HepG2 (cell line): ENCODE measurements at regions not wholly inside any gene's neighbourhood (a gene's known extent, or its start where the extent isn't known, plus 50 kb on each side); places are given as distances from the start of the nearest gene placed in this dataset.

Source experiments
- ATAC-seq: fragments of 200-7000 bp; cut with Tn5 transposase; 3 replicates; pipeline ENCODE4 v1.9.1; 2020; ENCODE audit warnings: mild to moderate bottlenecking, moderate library complexity
- BruUV-seq: library from RNA; stranded (reverse); fragments of 400-500 nt; replicated peaks from 2 replicates; lab custom pipeline; 2021; lab: Mats Ljungman, UMichigan
- CTCF ChIA-PET: fragments of 300-600 bp; formaldehyde crosslinking; extraction: SDS; loops from one replicate; lab custom pipeline; 2021; ENCODE audit warnings: low total read pairs, inconsistent platforms, low intra/inter-chr PET ratio; lab: Yijun Ruan, JAX
- POLR2A ChIA-PET: fragments of 350-600 bp; sonication (Branson Sonifier 250); formaldehyde crosslinking; loops from one replicate; lab custom pipeline; 2020; ENCODE audit warnings: antibody characterized with exemption, inconsistent platforms; lab: Yijun Ruan, JAX
- DNase-seq: peaks from one replicate; pipeline ENCODE4 v3.0.0-alpha.2; 2015; ENCODE audit warnings: low spot score
- FAIRE-seq: peaks from 3 replicates; lab custom pipeline; 2011; peaks lifted over from hg19 to GRCh38; lab: Jason Lieb, UNC
- H2AFZ ChIP-seq: one replicate; pipeline ENCODE4 v1.6.1; 2011; ENCODE audit warnings: low read length, inconsistent platforms
- H3K27ac ChIP-seq: fragments of 300-600 bp; 3 replicates; pipeline ENCODE4 v1.8.0; 2011; ENCODE audit warnings: mixed run types, mild to moderate bottlenecking, mixed read lengths, low read length, inconsistent platforms; ENCODE audit not compliant: insufficient read depth; ENCODE audit errors: extremely low read length
- H3K27me3 ChIP-seq, 2 experiments: fragments of 200-600 bp in 1 of 2; 2 replicates in 1 of 2; 3 replicates in 1 of 2; pipeline versions ENCODE4 v1.6.0 to v1.8.0; 2011; ENCODE audit warnings: low read length in 2 of 2, mild to moderate bottlenecking in 2 of 2, moderate library complexity in 2 of 2, inconsistent platforms in 1 of 2; ENCODE audit not compliant: insufficient read depth in 2 of 2, control insufficient read depth in 1 of 2
- H3K36me3 ChIP-seq, 2 experiments: fragments of 200-600 bp in 1 of 2; replicated peaks in 1 of 2; 2 replicates in 1 of 2; 3 replicates in 1 of 2; pipeline versions ENCODE4 v1.5.1 to v1.8.0; 2011; ENCODE audit warnings: low read length in 2 of 2, inconsistent platforms in 1 of 2; ENCODE audit not compliant: insufficient read depth in 2 of 2, control insufficient read depth in 1 of 2
- H3K4me1 ChIP-seq: 2 replicates; pipeline ENCODE4 v1.5.1; 2012; ENCODE audit warnings: low read length, inconsistent platforms; ENCODE audit not compliant: insufficient read depth
- H3K4me2 ChIP-seq: 2 replicates; pipeline ENCODE4 v1.6.0; 2011; ENCODE audit warnings: low read depth, low read length, inconsistent platforms
- H3K4me3 ChIP-seq, 3 experiments: fragments of 200-600 bp in 1 of 3; sonication (generic), shearing (Covaris generic) in 1 of 3; replicated peaks in 1 of 3; 2 replicates each; pipeline ENCODE4 v1.5.1; 2011 to 2016; ENCODE audit warnings: low read length in 3 of 3, inconsistent platforms in 2 of 3, low read depth in 2 of 3, mild to moderate bottlenecking in 2 of 3, control low read depth in 1 of 3, mixed read lengths in 1 of 3; ENCODE audit not compliant: insufficient read depth in 1 of 3
- H3K79me2 ChIP-seq: one replicate; pipeline ENCODE4 v1.6.1; 2011; ENCODE audit warnings: low read length, inconsistent platforms; ENCODE audit not compliant: insufficient read depth
- H3K9ac ChIP-seq: 2 replicates; pipeline ENCODE4 v1.6.0; 2011; ENCODE audit warnings: mild to moderate bottlenecking, low read depth, low read length, inconsistent platforms; ENCODE audit not compliant: insufficient read depth
- H3K9me3 ChIP-seq: 2 replicates; pipeline ENCODE4 v1.5.1; 2012; ENCODE audit warnings: mild to moderate bottlenecking, low read length
- H4K20me1 ChIP-seq: 2 replicates; pipeline ENCODE4 v1.6.0; 2011; ENCODE audit warnings: inconsistent platforms, mild to moderate bottlenecking, low read length, moderate library complexity; ENCODE audit not compliant: insufficient read depth
- EP300 ChIP-seq, 3 experiments: sonication (generic) in 1 of 3; formaldehyde crosslinking in 1 of 3; IDR thresholded peaks; 2 replicates each; pipeline versions ENCODE4 v1.5.1 to v1.6.1; 2011 to 2020; ENCODE audit warnings: low read depth in 2 of 3, low read length in 2 of 3, borderline replicate concordance in 1 of 3, improper control_type of control experiment in 1 of 3, mild to moderate bottlenecking in 1 of 3, missing genetic modification reagents in 1 of 3, moderate library complexity in 1 of 3
- NFYB ChIP-seq: sonication (generic); formaldehyde crosslinking; IDR thresholded peaks from 2 replicates; pipeline ENCODE4 v1.4.0; 2020; ENCODE audit warnings: missing genetic modification reagents
- ZBTB34 ChIP-seq: sonication (generic); formaldehyde crosslinking; IDR thresholded peaks from 2 replicates; pipeline ENCODE4 v1.8.0; 2022; ENCODE audit warnings: mild to moderate bottlenecking, missing genetic modification reagents
- ZBTB7A ChIP-seq: sonication (generic); formaldehyde crosslinking; IDR thresholded peaks from 2 replicates; pipeline ENCODE4 v1.8.0; 2022; ENCODE audit warnings: mild to moderate bottlenecking, missing genetic modification reagents
- ZBTB7B ChIP-seq: sonication (generic); formaldehyde crosslinking; IDR thresholded peaks from 2 replicates; pipeline ENCODE4 v1.4.0; 2020; ENCODE audit warnings: missing genetic modification reagents
- in situ Hi-C: cut with HindIII; loops from 2 replicates; pipeline ENCODE4 v1.10.0; 2017; ENCODE audit warnings: low pct_unique_long_range_greater_than_20kb; ENCODE audit not compliant: extremely low pct_ligation_motif_present
- intact Hi-C: fragments of 100-400 bp; cut with micrococcal nuclease; formaldehyde crosslinking; loops from one replicate; pipeline ENCODE4 v1.10.0; 2022; ENCODE audit not compliant: unreplicated experiment
- TF ChIP-seq, protein P1 (sequence below): sonication (generic); formaldehyde crosslinking; IDR thresholded peaks from 2 replicates; pipeline ENCODE4 v1.4.0; 2020; ENCODE audit warnings: missing genetic modification reagents
- TF ChIP-seq, protein P2 (sequence below): sonication (generic); formaldehyde crosslinking; IDR thresholded peaks from 2 replicates; pipeline ENCODE4 v1.4.0; 2020; ENCODE audit warnings: mild to moderate bottlenecking, missing genetic modification reagents
- TF ChIP-seq, protein P3 (sequence below): sonication (generic); formaldehyde crosslinking; IDR thresholded peaks from 2 replicates; pipeline ENCODE4 v1.4.0; 2020; ENCODE audit warnings: missing genetic modification reagents, borderline replicate concordance

DNA sequence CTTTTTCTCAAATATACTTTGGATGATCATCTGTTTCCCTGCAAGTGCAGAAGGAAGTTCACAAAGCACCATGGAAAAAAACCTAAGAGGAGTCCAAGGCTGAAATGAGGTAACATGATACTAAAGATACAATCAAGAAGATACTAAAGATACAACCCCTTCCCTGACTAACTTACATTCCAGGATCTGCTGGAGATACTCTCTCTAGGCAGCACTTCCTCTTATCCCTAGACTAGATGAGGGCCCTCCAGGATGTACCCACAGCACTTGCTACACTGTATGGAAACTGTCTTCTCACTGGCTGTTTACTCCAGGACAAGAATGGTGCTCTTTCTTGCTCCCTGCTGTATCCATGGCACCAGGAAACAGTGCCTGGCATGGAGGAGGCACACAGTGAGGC is 116.4 kb upstream of the NFE2L3 start:
- H2AFZ ChIP-seq = no peak overlapping the region
- in situ Hi-C loops = no loop called here
- CTCF ChIA-PET = no interaction called here
- H3K9ac ChIP-seq = no peak overlapping the region
- no peak overlapping the region for H3K4me2 ChIP-seq
- intact Hi-C loops = no loop called here
- ATAC-seq (no peak), FAIRE-seq (no peak), DNase-seq (no peak)
- H3K4me1 ChIP-seq = no peaks in the 10 kb centered on the region
- H3K27ac ChIP-seq = no peak overlapping the region
- BruUV-seq = no TSS peak
- POLR2A ChIA-PET = no interaction called here
- H3K36me3 ChIP-seq = no peaks in the 10 kb centered on the region
- no peaks in the 10 kb centered on the region for H3K9me3 ChIP-seq
- no peaks in the 10 kb centered on the region for H4K20me1 ChIP-seq
- peaks cover 0 to 8% of the 10 kb centered on the region in 2 experiments; a peak in 2 of 5 replicates for H3K27me3 ChIP-seq
- no peaks in the 10 kb centered on the region for H3K79me2 ChIP-seq
- H3K4me3 ChIP-seq = no peak overlapping the region
- no peak for TF ChIP-seq EP300 (IDR thresholded peaks at IDR 0.05; ENCODE audit: low read depth in 2 of 2, low read length in 2 of 2)
- no peak for TF ChIP-seq EP300 (CRISPR knock-in tag; IDR thresholded peaks at IDR 0.05; ENCODE audit: borderline replicate concordance)
- TF ChIP-seq NFYB (CRISPR knock-in tag) = no peak
- TF ChIP-seq, protein P1, sequence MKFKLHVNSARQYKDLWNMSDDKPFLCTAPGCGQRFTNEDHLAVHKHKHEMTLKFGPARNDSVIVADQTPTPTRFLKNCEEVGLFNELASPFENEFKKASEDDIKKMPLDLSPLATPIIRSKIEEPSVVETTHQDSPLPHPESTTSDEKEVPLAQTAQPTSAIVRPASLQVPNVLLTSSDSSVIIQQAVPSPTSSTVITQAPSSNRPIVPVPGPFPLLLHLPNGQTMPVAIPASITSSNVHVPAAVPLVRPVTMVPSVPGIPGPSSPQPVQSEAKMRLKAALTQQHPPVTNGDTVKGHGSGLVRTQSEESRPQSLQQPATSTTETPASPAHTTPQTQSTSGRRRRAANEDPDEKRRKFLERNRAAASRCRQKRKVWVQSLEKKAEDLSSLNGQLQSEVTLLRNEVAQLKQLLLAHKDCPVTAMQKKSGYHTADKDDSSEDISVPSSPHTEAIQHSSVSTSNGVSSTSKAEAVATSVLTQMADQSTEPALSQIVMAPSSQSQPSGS (CRISPR knock-in tag) = no peak
- no peak for TF ChIP-seq ZBTB7B (CRISPR knock-in tag)
- TF ChIP-seq, protein P2, sequence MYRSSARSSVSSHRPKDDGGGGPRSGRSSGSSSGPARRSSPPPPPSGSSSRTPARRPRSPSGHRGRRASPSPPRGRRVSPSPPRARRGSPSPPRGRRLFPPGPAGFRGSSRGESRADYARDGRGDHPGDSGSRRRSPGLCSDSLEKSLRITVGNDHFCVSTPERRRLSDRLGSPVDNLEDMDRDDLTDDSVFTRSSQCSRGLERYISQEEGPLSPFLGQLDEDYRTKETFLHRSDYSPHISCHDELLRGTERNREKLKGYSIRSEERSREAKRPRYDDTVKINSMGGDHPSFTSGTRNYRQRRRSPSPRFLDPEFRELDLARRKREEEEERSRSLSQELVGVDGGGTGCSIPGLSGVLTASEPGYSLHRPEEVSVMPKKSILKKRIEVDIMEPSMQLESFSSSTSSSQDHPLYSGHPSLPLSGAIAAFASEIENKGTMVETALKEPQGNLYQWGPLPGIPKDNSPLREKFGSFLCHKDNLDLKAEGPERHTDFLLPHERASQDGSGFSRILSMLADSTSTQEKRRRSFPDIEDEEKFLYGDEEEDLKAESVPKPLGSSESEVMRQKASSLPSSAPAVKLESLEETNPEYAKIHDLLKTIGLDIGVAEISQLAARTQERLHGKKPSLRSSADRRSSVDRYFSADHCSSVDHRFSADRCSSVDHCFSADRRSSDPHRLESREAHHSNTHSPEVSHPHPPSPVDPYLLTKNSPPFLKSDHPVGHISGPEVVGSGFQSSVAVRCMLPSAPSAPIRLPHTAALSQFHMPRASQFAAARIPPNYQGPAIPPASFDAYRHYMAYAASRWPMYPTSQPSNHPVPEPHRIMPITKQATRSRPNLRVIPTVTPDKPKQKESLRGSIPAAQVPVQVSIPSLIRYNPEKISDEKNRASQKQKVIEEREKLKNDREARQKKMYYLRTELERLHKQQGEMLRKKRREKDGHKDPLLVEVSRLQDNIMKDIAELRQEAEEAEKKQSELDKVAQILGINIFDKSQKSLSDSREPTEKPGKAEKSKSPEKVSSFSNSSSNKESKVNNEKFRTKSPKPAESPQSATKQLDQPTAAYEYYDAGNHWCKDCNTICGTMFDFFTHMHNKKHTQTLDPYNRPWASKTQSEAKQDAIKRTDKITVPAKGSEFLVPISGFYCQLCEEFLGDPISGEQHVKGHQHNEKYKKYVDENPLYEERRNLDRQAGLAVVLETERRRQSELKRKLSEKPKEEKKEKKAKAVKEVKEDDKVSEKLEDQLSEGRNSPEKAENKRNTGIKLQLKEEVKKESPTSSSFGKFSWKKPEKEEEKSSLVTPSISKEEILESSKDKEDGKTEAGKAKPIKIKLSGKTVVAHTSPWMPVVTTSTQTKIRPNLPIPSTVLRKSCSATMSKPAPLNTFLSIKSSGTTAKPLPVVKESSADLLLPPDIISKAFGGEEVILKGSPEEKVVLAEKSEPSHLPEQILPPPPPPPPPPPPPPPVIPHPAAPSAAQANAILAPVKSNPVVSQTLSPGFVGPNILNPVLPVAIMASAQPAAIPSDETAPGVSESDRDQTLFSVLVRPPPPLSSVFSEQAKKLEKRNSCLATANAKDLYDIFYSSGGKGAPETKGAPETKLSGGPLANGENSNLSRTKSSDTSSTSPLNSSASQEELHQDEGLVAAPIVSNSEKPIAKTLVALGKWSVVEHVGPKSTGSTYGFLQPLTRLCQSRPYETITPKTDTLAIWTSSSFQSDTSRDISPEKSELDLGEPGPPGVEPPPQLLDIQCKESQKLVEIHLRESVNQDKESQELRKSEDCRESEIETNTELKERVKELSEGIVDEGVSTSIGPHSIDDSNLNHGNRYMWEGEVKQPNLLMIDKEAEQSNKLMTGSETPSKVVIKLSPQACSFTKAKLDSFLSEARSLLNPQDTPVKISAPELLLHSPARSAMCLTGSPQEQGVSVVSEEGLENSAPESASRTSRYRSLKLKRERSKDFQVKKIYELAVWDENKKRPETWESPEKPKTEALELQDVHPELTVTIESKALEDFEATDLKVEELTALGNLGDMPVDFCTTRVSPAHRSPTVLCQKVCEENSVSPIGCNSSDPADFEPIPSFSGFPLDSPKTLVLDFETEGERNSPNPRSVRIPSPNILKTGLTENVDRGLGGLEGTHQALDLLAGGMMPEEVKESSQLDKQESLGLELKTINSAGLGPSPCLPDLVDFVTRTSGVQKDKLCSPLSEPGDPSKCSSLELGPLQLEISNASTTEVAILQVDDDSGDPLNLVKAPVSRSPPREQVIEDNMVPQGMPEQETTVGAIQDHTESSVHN (CRISPR knock-in tag) = no peak
- TF ChIP-seq, protein P3, sequence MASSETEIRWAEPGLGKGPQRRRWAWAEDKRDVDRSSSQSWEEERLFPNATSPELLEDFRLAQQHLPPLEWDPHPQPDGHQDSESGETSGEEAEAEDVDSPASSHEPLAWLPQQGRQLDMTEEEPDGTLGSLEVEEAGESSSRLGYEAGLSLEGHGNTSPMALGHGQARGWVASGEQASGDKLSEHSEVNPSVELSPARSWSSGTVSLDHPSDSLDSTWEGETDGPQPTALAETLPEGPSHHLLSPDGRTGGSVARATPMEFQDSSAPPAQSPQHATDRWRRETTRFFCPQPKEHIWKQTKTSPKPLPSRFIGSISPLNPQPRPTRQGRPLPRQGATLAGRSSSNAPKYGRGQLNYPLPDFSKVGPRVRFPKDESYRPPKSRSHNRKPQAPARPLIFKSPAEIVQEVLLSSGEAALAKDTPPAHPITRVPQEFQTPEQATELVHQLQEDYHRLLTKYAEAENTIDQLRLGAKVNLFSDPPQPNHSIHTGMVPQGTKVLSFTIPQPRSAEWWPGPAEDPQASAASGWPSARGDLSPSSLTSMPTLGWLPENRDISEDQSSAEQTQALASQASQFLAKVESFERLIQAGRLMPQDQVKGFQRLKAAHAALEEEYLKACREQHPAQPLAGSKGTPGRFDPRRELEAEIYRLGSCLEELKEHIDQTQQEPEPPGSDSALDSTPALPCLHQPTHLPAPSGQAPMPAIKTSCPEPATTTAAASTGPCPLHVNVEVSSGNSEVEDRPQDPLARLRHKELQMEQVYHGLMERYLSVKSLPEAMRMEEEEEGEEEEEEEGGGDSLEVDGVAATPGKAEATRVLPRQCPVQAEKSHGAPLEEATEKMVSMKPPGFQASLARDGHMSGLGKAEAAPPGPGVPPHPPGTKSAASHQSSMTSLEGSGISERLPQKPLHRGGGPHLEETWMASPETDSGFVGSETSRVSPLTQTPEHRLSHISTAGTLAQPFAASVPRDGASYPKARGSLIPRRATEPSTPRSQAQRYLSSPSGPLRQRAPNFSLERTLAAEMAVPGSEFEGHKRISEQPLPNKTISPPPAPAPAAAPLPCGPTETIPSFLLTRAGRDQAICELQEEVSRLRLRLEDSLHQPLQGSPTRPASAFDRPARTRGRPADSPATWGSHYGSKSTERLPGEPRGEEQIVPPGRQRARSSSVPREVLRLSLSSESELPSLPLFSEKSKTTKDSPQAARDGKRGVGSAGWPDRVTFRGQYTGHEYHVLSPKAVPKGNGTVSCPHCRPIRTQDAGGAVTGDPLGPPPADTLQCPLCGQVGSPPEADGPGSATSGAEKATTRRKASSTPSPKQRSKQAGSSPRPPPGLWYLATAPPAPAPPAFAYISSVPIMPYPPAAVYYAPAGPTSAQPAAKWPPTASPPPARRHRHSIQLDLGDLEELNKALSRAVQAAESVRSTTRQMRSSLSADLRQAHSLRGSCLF = no peak
- no peak for TF ChIP-seq ZBTB7A (CRISPR knock-in tag)
- TF ChIP-seq ZBTB34 (CRISPR knock-in tag) = no peak
